HEK293T (cell line): ENCODE measurements at regions not wholly inside any gene's neighbourhood (a gene's known extent, or its start where the extent isn't known, plus 50 kb on each side); places are given as distances from the start of the nearest gene placed in this dataset.

Experiments used
- CTCF ChIA-PET: fragments of 350-600 bp; formaldehyde crosslinking; extraction: SDS; loops from one replicate; lab custom pipeline; 2021; ENCODE audit warnings: antibody characterized with exemption, inconsistent platforms; lab: Yijun Ruan, JAX
- POLR2A ChIA-PET: fragments of 350-600 bp; formaldehyde crosslinking; extraction: SDS; loops from one replicate; lab custom pipeline; 2020; ENCODE audit warnings: antibody characterized with exemption, inconsistent platforms; lab: Yijun Ruan, JAX
- DNase-seq: peaks from one replicate; pipeline ENCODE4 v3.0.0; 2012; ENCODE audit warnings: mixed read lengths; ENCODE audit errors: extremely low spot score
- ARNT ChIP-seq: fragments of 450-650 bp; IDR thresholded peaks from 2 replicates; pipeline ENCODE4 v1.6.1; 2017; ENCODE audit warnings: mild to moderate bottlenecking
- BHLHE40 ChIP-seq: fragments of 450-650 bp; IDR thresholded peaks from 2 replicates; pipeline ENCODE4 v1.6.1; 2016; ENCODE audit warnings: mild to moderate bottlenecking, moderate library complexity, borderline replicate concordance
- CTBP1 ChIP-seq: fragments of 450-650 bp; IDR thresholded peaks from 2 replicates; pipeline ENCODE4 v1.6.1; 2016; ENCODE audit warnings: borderline replicate concordance
- ELF4 ChIP-seq: fragments of 450-650 bp; IDR thresholded peaks from 2 replicates; pipeline ENCODE4 v1.6.1; 2017; ENCODE audit warnings: antibody characterized with exemption
- FOXA1 ChIP-seq: fragments of 450-650 bp; IDR thresholded peaks from 2 replicates; pipeline ENCODE4 v1.6.1; 2016; ENCODE audit warnings: mild to moderate bottlenecking
- FOXK2 ChIP-seq: fragments of 450-650 bp; IDR thresholded peaks from 2 replicates; pipeline ENCODE4 v1.6.1; 2016; ENCODE audit warnings: mild to moderate bottlenecking
- FOXM1 ChIP-seq: fragments of 450-650 bp; IDR thresholded peaks from 2 replicates; pipeline ENCODE4 v1.6.1; 2017; ENCODE audit warnings: mild to moderate bottlenecking, borderline replicate concordance
- HDGF ChIP-seq: fragments of 450-650 bp; IDR thresholded peaks from 2 replicates; pipeline ENCODE4 v1.6.1; 2017; ENCODE audit warnings: antibody characterized with exemption, borderline replicate concordance
- L3MBTL2 ChIP-seq: fragments of 450-650 bp; conservative IDR thresholded peaks from 2 replicates; pipeline ENCODE4 v1.6.1; 2016; ENCODE audit warnings: mild to moderate bottlenecking
- LEF1 ChIP-seq: fragments of 450-650 bp; IDR thresholded peaks from 2 replicates; pipeline ENCODE4 v1.6.1; 2017; ENCODE audit warnings: mild to moderate bottlenecking, borderline replicate concordance
- NFRKB ChIP-seq: fragments of 450-650 bp; IDR thresholded peaks from 2 replicates; pipeline ENCODE4 v1.6.1; 2016; ENCODE audit warnings: mild to moderate bottlenecking, moderate library complexity
- SP1 ChIP-seq: fragments of 450-650 bp; IDR thresholded peaks from 2 replicates; pipeline ENCODE4 v1.6.1; 2017
- SUZ12 ChIP-seq: fragments of 450-650 bp; IDR thresholded peaks from 2 replicates; pipeline ENCODE4 v1.6.1; 2016; ENCODE audit warnings: mild to moderate bottlenecking
- TARDBP ChIP-seq: fragments of 450-650 bp; IDR thresholded peaks from 2 replicates; pipeline ENCODE4 v1.6.1; 2016
- ZNF384 ChIP-seq: fragments of 450-650 bp; IDR thresholded peaks from 2 replicates; pipeline ENCODE4 v1.6.1; 2016
- TF ChIP-seq, protein P1 (sequence below): fragments of 450-650 bp; IDR thresholded peaks from 2 replicates; pipeline ENCODE4 v1.6.1; 2016

DNA sequence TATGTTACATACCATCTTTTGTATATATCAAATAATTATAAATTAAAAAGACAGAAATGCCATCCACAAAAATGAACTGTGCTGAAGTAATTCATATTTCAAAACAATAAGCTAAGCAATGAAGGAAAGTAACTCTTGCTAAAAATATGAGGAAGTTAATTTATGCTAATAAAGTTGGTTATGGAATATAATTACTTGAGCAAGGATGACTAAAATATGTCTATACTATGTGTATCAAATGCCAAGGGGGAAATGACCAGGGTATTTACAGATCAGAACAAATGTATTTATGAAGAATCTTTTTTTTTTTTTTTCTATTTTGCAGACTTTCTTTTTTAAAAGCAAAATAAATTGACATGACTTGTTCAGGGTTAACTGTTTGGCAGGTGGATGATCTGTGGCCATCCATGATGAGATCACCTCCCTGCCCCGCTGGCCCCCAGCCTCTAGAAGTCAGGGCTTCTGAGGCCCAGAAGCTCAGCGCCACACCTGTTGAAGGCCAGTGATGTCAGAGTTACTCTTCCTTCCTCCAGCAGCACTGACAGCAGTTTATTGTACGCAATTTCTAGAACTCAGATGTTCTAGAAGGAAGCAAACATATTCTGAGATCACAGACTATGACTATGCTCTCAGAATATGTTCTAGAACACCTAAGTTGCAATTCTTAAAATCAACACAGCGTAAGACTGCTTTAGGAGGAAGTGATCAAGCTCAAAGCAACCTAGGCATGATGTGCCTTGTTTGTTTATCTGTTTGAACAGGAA is 196.1 kb upstream of the KLF14 start:
- ChIA-PET CTCF (no interaction called here), POLR2A (interaction anchor here (0.7 kb wide), 1 partner anchor 11 kb away, joined by 3 read pairs; no protein-coding TSS in a partner anchor)
- TF ChIP-seq L3MBTL2 (no peak), ELF4 (no peak), FOXK2 (no peak), ZNF384 (no peak)
- no peak for DNase-seq

GRCh38 chr7:130930681-130931080 is 196.7 kb upstream of the KLF14 start:
- no peak for DNase-seq
- POLR2A ChIA-PET = no interaction called here

GRCh38 chr7:130931423-130931822 is 197.4 kb upstream of the KLF14 start:
- DNase-seq = no peak
- POLR2A ChIA-PET = no interaction called here
- CTCF ChIA-PET = no interaction called here
- TF ChIP-seq TARDBP = no peak
- TF ChIP-seq FOXA1 = no peak
- no peak for TF ChIP-seq ZNF384
- TF ChIP-seq SP1 = no peak
- TF ChIP-seq FOXK2 = no peak
- TF ChIP-seq HDGF = no peak

More at GRCh38 chr7:130930681-130931080, 196.7 kb upstream of the KLF14 start:
- CTCF ChIA-PET = no interaction called here
- no peak for TF ChIP-seq NFRKB
- no peak for TF ChIP-seq SUZ12
- TF ChIP-seq ELF4 = no peak
- TF ChIP-seq FOXK2 = no peak
- no peak for TF ChIP-seq BHLHE40
- no peak for TF ChIP-seq FOXM1
- TF ChIP-seq ZNF384 = no peak
- no peak for TF ChIP-seq SP1
- TF ChIP-seq L3MBTL2 = no peak
- TF ChIP-seq CTBP1 = no peak
- no peak for TF ChIP-seq TARDBP
- no peak for TF ChIP-seq ARNT
- TF ChIP-seq, protein P1, sequence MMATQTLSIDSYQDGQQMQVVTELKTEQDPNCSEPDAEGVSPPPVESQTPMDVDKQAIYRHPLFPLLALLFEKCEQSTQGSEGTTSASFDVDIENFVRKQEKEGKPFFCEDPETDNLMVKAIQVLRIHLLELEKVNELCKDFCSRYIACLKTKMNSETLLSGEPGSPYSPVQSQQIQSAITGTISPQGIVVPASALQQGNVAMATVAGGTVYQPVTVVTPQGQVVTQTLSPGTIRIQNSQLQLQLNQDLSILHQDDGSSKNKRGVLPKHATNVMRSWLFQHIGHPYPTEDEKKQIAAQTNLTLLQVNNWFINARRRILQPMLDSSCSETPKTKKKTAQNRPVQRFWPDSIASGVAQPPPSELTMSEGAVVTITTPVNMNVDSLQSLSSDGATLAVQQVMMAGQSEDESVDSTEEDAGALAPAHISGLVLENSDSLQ = no peak
- TF ChIP-seq HDGF = no peak
- no peak for TF ChIP-seq FOXA1
- TF ChIP-seq LEF1 = no peak

- TF ChIP-seq NFRKB (no peak), FOXA1 (no peak), SP1 (no peak), HDGF (no peak), ARNT (no peak), FOXM1 (no peak), L3MBTL2 (no peak), ELF4 (no peak), LEF1 (no peak), BHLHE40 (no peak), TARDBP (no peak), FOXK2 (no peak), SUZ12 (no peak), CTBP1 (no peak), ZNF384 (no peak)
- TF ChIP-seq, protein P1 = no peak
- POLR2A ChIA-PET = interaction anchor here (1.2 kb wide), 1 partner anchor 9 kb away, joined by 5 read pairs; no protein-coding TSS in a partner anchor
These were observed 198.1 kb upstream of the KLF14 start for GRCh38 chr7:130932088-130932487.

GRCh38 chr7:130932667-130933432 is 198.8 kb upstream of the KLF14 start:
- no peak for DNase-seq
- ChIA-PET CTCF (no interaction called here), POLR2A (interaction anchor here (1.2 kb wide), 1 partner anchor 8 kb away, joined by 5 read pairs; no protein-coding TSS in a partner anchor)
- TF ChIP-seq LEF1 (no peak), CTBP1 (no peak), FOXA1 (no peak), TARDBP (no peak)

More at GRCh38 chr7:130932088-130932487, 198.1 kb upstream of the KLF14 start:
- DNase-seq = no peak
- CTCF ChIA-PET = no interaction called here

- CTCF ChIA-PET = interaction anchor here (0.6 to 0.8 kb wide), 3 partner anchors 37 to 59 kb away, joined by 3 read pairs; no protein-coding TSS in a partner anchor
- DNase-seq = no peak
- TF ChIP-seq TARDBP (no peak), FOXA1 (no peak), ZNF384 (no peak), BHLHE40 (no peak)
- TF ChIP-seq, protein P1 = no peak
- POLR2A ChIA-PET = no interaction called here
These were observed 199.9 kb upstream of the KLF14 start for GRCh38 chr7:130933919-130934318.
